SU-DHL-6 (cell line): ENCODE measurements at regions not wholly inside any gene's neighbourhood (a gene's known extent, or its start where the extent isn't known, plus 50 kb on each side); places are given as distances from the start of the nearest gene placed in this dataset.

Experiments used
- H2AFZ ChIP-seq: fragments of 200-600 bp; sonication (generic); 2 replicates; pipeline ENCODE4 v1.6.1; 2014; ENCODE audit warnings: low read depth, mild to moderate bottlenecking, moderate library complexity, mixed read lengths, antibody characterized with exemption, low read length; ENCODE audit not compliant: severe bottlenecking
- H3F3A ChIP-seq: fragments of 200-600 bp; shearing (Covaris generic); 2 replicates; pipeline ENCODE4 v1.6.0; 2016; ENCODE audit warnings: antibody characterized with exemption, mild to moderate bottlenecking; ENCODE audit not compliant: insufficient read depth
- H3K27ac ChIP-seq: fragments of 200-600 bp; sonication (generic); 2 replicates; pipeline ENCODE4 v1.5.1; 2016; ENCODE audit warnings: low read depth, mild to moderate bottlenecking, low read length, moderate library complexity, mixed read lengths
- H3K27me3 ChIP-seq: fragments of 200-600 bp; sonication (generic), shearing (Covaris generic); 2 replicates; pipeline ENCODE4 v1.6.0; 2014; ENCODE audit warnings: mild to moderate bottlenecking, low read length
- H3K36me3 ChIP-seq: fragments of 200-600 bp; sonication (generic); 2 replicates; pipeline ENCODE4 v1.6.1; 2014; ENCODE audit warnings: mild to moderate bottlenecking, low read length, mixed read lengths
- H3K4me2 ChIP-seq: fragments of 300-600, 200-600 bp; shearing (Covaris generic), sonication (generic); 2 replicates; pipeline ENCODE4 v1.6.0; 2014; ENCODE audit warnings: low read length, low read depth, mild to moderate bottlenecking; ENCODE audit not compliant: poor library complexity, severe bottlenecking
- H3K4me3 ChIP-seq: fragments of 200-600 bp; sonication (generic); 2 replicates; pipeline ENCODE4 v1.5.1; 2014; ENCODE audit warnings: antibody characterized with exemption, low read length, mild to moderate bottlenecking, mixed read lengths; ENCODE audit not compliant: insufficient read depth, poor library complexity, severe bottlenecking
- H3K79me2 ChIP-seq: fragments of 200-600 bp; sonication (generic); 2 replicates; pipeline ENCODE4 v1.6.1; 2014; ENCODE audit warnings: mild to moderate bottlenecking, low read length, moderate library complexity; ENCODE audit not compliant: insufficient read depth
- H3K9ac ChIP-seq: fragments of 200-600 bp; sonication (generic); 2 replicates; pipeline ENCODE4 v1.7.0; 2014; ENCODE audit warnings: mild to moderate bottlenecking, low read length
- H3K9me2 ChIP-seq: fragments of 200-600 bp; sonication (generic); replicated peaks from 2 replicates; pipeline ENCODE4 v1.6.1; 2014; ENCODE audit warnings: low read length; ENCODE audit not compliant: insufficient read depth
- H3K9me3 ChIP-seq: fragments of 200-600 bp; sonication (generic); 2 replicates; pipeline ENCODE4 v1.6.1; 2014; ENCODE audit warnings: low read length, mixed read lengths; ENCODE audit not compliant: insufficient read depth
- H4K20me1 ChIP-seq: fragments of 200-600 bp; sonication (generic); 2 replicates; pipeline ENCODE4 v1.6.1; 2014; ENCODE audit warnings: low read depth, mild to moderate bottlenecking, antibody characterized with exemption, low read length, moderate library complexity, mixed read lengths
- EZH2phosphoT487 ChIP-seq: fragments of 200-600 bp; sonication (generic), shearing (Covaris generic); conservative IDR thresholded peaks from 2 replicates; pipeline ENCODE4 v1.6.1; 2018; ENCODE audit warnings: mild to moderate bottlenecking, antibody characterized with exemption, low read length, moderate library complexity, mixed read lengths
- TF ChIP-seq, protein P1 (sequence below): fragments of 200-600 bp; sonication (generic); IDR thresholded peaks from one replicate; pipeline ENCODE4 v1.5.1; 2017; ENCODE audit warnings: antibody characterized with exemption, mild to moderate bottlenecking, low read length, moderate library complexity; ENCODE audit not compliant: insufficient read depth, poor library complexity, severe bottlenecking

DNA sequence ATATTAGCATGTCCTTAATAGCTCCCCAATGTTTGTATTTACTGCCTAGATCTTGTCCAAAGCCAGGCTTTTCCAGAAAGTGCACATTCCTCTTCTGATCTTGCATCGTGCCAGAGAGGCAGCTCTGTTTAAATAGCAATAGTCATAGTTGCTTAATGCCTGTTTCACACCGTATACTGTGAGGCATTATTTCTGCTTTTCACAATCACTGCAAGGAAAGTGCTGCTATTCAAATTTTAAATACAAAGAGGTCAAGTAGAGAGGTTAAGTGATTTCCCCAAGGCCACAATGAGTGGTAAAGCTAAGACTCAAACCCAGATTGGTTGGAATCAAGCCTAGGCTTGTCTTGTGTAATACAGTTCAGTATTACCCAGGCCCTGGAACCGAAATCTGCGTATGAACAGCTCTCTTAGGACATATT lies 153.6 kb downstream of the SNX18 start:
- no peak overlapping the region for H3K27ac ChIP-seq

DNA sequence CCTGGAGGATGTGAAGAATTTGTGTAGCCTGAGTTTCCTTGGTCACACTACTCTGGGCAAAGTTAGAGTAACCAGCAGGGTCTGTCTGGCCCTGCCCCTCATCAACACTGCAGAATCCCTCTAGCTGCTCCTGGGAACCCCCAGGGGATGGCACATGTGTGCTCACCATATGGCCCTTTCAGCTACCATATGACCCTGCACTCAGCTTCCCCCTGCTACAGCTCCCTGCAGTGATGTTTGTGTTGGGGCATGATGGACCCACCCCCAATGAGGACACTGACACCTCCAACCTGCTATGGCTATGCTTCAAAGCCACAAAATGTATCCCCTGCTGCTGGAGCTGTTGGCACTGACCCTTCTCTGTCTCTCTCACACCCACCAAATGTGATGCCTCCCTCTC lies 152.7 kb downstream of the SNX18 start:
- Histone ChIP-seq H3K36me3 (no peaks in the 10 kb centered on the region), H2AFZ (no peak overlapping the region), H3K4me2 (no peak overlapping the region), H3K79me2 (no peaks in the 10 kb centered on the region), H3K9me3 (no peaks in the 10 kb centered on the region), H3K9me2 (no peaks in the 10 kb centered on the region), H3K27ac (no peak overlapping the region), H3K27me3 (no peaks in the 10 kb centered on the region), H3K4me3 (no peak overlapping the region), H4K20me1 (no peaks in the 10 kb centered on the region), H3K9ac (no peak overlapping the region), H3F3A (no peaks in the 10 kb centered on the region)
- TF ChIP-seq, protein P1, sequence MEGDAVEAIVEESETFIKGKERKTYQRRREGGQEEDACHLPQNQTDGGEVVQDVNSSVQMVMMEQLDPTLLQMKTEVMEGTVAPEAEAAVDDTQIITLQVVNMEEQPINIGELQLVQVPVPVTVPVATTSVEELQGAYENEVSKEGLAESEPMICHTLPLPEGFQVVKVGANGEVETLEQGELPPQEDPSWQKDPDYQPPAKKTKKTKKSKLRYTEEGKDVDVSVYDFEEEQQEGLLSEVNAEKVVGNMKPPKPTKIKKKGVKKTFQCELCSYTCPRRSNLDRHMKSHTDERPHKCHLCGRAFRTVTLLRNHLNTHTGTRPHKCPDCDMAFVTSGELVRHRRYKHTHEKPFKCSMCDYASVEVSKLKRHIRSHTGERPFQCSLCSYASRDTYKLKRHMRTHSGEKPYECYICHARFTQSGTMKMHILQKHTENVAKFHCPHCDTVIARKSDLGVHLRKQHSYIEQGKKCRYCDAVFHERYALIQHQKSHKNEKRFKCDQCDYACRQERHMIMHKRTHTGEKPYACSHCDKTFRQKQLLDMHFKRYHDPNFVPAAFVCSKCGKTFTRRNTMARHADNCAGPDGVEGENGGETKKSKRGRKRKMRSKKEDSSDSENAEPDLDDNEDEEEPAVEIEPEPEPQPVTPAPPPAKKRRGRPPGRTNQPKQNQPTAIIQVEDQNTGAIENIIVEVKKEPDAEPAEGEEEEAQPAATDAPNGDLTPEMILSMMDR = no peak
- TF ChIP-seq EZH2phosphoT487 = no peak

More for the DNA sequence above, 153.6 kb downstream of the SNX18 start:
- no peak overlapping the region for H3K4me3 ChIP-seq
- no peaks in the 10 kb centered on the region for H3K9me3 ChIP-seq
- H2AFZ ChIP-seq = no peak overlapping the region
- H3K9me2 ChIP-seq = no peaks in the 10 kb centered on the region
- no peaks in the 10 kb centered on the region for H3K36me3 ChIP-seq
- TF ChIP-seq, protein P1 = no peak
- TF ChIP-seq EZH2phosphoT487 = no peak
- no peaks in the 10 kb centered on the region for H3K79me2 ChIP-seq
- no peak overlapping the region for H3K4me2 ChIP-seq
- no peaks in the 10 kb centered on the region for H3K27me3 ChIP-seq
- H3F3A ChIP-seq = no peaks in the 10 kb centered on the region
- H3K9ac ChIP-seq = no peak overlapping the region
- no peaks in the 10 kb centered on the region for H4K20me1 ChIP-seq

DNA sequence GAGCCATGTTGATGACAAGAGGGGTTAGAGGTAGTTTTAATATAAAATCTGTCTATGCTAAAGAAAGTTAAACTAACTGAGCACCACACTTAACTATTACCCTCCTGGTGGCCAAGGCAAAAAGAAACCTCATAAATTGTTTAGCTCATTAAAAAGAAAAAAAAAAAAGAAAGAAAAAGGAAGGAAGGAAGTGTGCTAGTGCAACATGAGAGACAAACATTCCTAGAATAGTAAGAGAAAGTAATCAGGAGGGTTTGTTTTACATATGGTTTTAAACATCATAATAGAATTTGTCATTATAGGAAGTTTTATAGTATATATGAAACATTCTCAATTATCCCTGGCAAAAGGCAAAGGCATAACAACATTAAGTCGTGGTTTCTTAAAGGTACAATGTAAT lies 152.3 kb downstream of the SNX18 start:
- H3K27me3 ChIP-seq = no peaks in the 10 kb centered on the region
- H2AFZ ChIP-seq = no peak overlapping the region
- no peak overlapping the region for H3K4me2 ChIP-seq
- no peaks in the 10 kb centered on the region for H3K79me2 ChIP-seq
- no peaks in the 10 kb centered on the region for H3K9me3 ChIP-seq
- no peaks in the 10 kb centered on the region for H3K9me2 ChIP-seq
- H4K20me1 ChIP-seq = no peaks in the 10 kb centered on the region
- no peak overlapping the region for H3K9ac ChIP-seq
- H3K27ac ChIP-seq = no peak overlapping the region
- TF ChIP-seq, protein P1 = no peak
- no peak for TF ChIP-seq EZH2phosphoT487
- no peak overlapping the region for H3K4me3 ChIP-seq
- no peaks in the 10 kb centered on the region for H3F3A ChIP-seq
- H3K36me3 ChIP-seq = no peaks in the 10 kb centered on the region

DNA sequence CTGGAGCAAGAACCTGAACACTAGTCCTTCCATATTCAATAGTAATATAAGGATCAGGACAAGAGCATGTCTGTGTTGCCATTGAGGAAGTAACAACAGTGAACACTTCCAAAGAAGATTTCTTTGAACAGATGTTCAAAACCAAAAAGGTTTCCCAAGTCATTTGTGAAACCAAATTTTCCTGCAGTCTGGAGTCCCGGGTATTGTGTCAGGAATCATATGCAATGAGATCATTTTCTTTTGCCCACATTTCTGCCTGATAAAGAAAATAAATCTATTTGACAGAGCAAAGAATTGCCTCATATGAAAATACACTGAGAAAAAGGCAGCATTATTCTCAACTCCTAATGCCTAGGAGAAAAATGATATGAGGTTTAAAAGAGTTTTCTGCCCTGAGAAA lies 151.7 kb downstream of the SNX18 start:
- Histone ChIP-seq H3K27me3 (no peaks in the 10 kb centered on the region), H3K9me2 (no peaks in the 10 kb centered on the region), H3K79me2 (no peaks in the 10 kb centered on the region), H3K36me3 (no peaks in the 10 kb centered on the region), H3K4me3 (no peak overlapping the region), H3K4me2 (no peak overlapping the region), H2AFZ (no peak overlapping the region), H4K20me1 (no peaks in the 10 kb centered on the region), H3F3A (no peaks in the 10 kb centered on the region), H3K9me3 (no peaks in the 10 kb centered on the region), H3K27ac (no peak overlapping the region), H3K9ac (no peak overlapping the region)
- TF ChIP-seq EZH2phosphoT487 = no peak
- TF ChIP-seq, protein P1 = no peak
